ENCODE measurements at regions not wholly inside any gene's neighbourhood (a gene's known extent, or its start where the extent isn't known, plus 50 kb on each side); places are given as distances from the start of the nearest gene placed in this dataset.

DNA sequence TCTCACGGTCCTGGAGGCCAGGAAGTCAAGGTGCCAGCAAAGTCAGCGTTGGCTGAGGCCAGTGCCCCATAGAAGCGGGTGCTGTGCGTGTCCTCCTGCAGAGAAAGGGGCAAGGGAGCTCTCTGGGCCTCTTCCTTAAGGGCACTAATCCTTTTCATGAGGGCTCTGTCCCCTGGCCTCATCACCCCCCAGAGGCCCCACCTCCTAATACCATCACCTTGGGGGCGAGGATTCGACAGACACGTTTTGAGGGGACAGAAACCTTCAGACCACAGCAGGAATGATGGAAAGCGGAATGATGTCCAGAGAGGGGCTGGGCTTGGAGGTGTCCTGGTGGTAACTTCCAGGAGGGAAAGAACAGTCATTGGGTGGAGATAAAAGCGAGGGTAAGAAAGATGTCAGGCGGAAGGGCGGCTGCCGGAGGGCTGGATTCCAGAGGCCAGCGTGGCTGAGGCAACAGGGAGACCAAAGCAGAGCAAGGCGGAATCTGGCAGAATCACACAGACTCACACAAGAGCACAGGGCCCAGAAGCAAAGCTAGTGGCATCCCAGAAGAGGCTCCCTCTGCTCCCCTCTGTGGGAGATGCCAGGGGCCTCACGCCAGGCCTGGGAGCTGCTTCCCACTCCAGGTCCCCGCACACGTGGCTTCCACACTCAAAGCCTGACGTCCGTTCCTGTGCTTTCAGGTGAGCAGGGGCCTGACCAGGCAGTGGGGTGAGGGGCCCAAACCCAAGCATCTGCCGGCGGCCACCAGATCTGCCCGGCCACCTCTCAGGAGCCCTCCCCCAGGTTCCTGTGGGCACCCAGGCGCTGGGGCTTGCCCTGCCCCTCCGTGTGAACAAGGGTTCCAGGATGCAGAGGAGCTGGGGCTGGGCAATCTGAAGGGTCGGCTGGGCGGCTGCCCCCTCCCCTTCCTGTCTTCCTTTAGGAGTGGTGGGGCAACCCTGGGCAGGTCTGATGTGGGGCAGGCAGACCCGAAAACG is 784.5 kb downstream of the BRD1 start:
- POLR2A ChIA-PET (ENCODE audit: unreplicated experiment), result no interaction called here
- H2BK120ac ChIP-seq (ENCODE audit: low read depth, low read length), result no peak overlapping the region
- H3K4me2 ChIP-seq (ENCODE audit: low read depth, low read length), result no peak overlapping the region
- no TSS peak for BruUV-seq (replicated peaks)
- H3K14ac ChIP-seq (replicated peaks; ENCODE audit: low read depth, low read length), result no peak overlapping the region
- H3K9ac ChIP-seq (ENCODE audit: low read depth, low read length), result no peak overlapping the region
- no peak overlapping the region for H2AK9ac ChIP-seq (replicated peaks; ENCODE audit: low read depth, low read length, poor library complexity)
- no peak overlapping the region for H2AFZ ChIP-seq (replicated peaks; ENCODE audit: low read length, poor library complexity)
- no peaks in the 10 kb centered on the region for H3K79me1 ChIP-seq (ENCODE audit: low read depth in 1 of 2, low read length in 2 of 2)
- H3K36me3 ChIP-seq (ENCODE audit: control insufficient read depth, insufficient read depth, low read length), result no peaks in the 10 kb centered on the region
- no peak overlapping the region for H2BK20ac ChIP-seq (ENCODE audit: low read depth, low read length)
- H3K4me3 ChIP-seq (ENCODE audit: insufficient read depth, low read depth, low read length), result no peak overlapping the region
- no peak overlapping the region for H4K5ac ChIP-seq (ENCODE audit: low read depth, low read length)
- dilution Hi-C loops (cut with HindIII; ENCODE audit: low sequenced_read_pairs, unreplicated experiment) (no loop called here), in situ Hi-C loops (cut with MboI; ENCODE audit: low sequenced_read_pairs) (no loop called here), intact Hi-C loops (cut with micrococcal nuclease) (no loop called here)
- H3K4me1 ChIP-seq (ENCODE audit: control insufficient read depth, insufficient read depth, low read length), result no peaks in the 10 kb centered on the region
- no peak overlapping the region for H3K18ac ChIP-seq (ENCODE audit: low read depth, low read length)
- no peak overlapping the region for H4K91ac ChIP-seq (ENCODE audit: insufficient read depth, low read depth, low read length)
- no peak overlapping the region for H3K23ac ChIP-seq (ENCODE audit: low read depth, low read length)
- no peak overlapping the region for H2BK15ac ChIP-seq (ENCODE audit: low read depth, low read length)
- no peak for ATAC-seq (ENCODE audit: low read depth)
- H3K27ac ChIP-seq (ENCODE audit: insufficient read depth, low read length), result no peak overlapping the region
- DNase-seq, result no peak
- 72% methylated on average over 4 of the region's 28 CpGs; no CpG with 5 or more reads in 1 of the 2 experiments for WGBS, 2 experiments (ENCODE audit: extremely low coverage in 2 of 2, insufficient read length in 1 of 2)
- no peak overlapping the region for H3K4ac ChIP-seq (ENCODE audit: low read depth, low read length)
- H2BK5ac ChIP-seq (ENCODE audit: low read depth, low read length, poor library complexity, severe bottlenecking), result no peak overlapping the region
- H3K56ac ChIP-seq (ENCODE audit: extremely low read depth, insufficient read depth, low read length), result no peak overlapping the region
- no peaks in the 10 kb centered on the region for H3K9me1 ChIP-seq (ENCODE audit: insufficient read depth, low read length)
- peaks cover 58% of the 10 kb centered on the region for H3K9me3 ChIP-seq (ENCODE audit: control insufficient read depth, insufficient read depth, low read length)
- no peak overlapping the region for H2AK5ac ChIP-seq (ENCODE audit: low read depth, low read length)
- H4K8ac ChIP-seq (ENCODE audit: low read depth in 2 of 2, low read length in 2 of 2), result no peak overlapping the region
- no peaks in the 10 kb centered on the region for H4K20me1 ChIP-seq (ENCODE audit: insufficient read depth, low read length)
- H3K27me3 ChIP-seq (ENCODE audit: control insufficient read depth, insufficient read depth, low read length), result no peaks in the 10 kb centered on the region
- CTCF ChIA-PET, result no interaction called here
- TF ChIP-seq NFE2L2 (IDR thresholded peaks at IDR 0.05; ENCODE audit: low read depth, low read length) (no peak), CHD1 (IDR thresholded peaks at IDR 0.05; ENCODE audit: low read depth, low read length) (no peak), BHLHE40 (IDR thresholded peaks at IDR 0.05; ENCODE audit: low read depth, low read length) (no peak), USF2 (IDR thresholded peaks at IDR 0.05; ENCODE audit: low read depth, low read length) (no peak), MAZ (IDR thresholded peaks at IDR 0.05; ENCODE audit: borderline replicate concordance, low read depth, low read length) (no peak), CEBPB (IDR thresholded peaks at IDR 0.05; ENCODE audit: low read depth, low read length) (no peak), SMC3 (IDR thresholded peaks at IDR 0.05; ENCODE audit: low read depth, low read length) (no peak), RFX5 (IDR thresholded peaks at IDR 0.05; ENCODE audit: low read depth, low read length) (no peak), POLR2A (IDR thresholded peaks at IDR 0.05; ENCODE audit: low read depth, low read length) (no peak), RCOR1 (IDR thresholded peaks at IDR 0.05; ENCODE audit: insufficient replicate concordance, low read length) (no peak), CTCF (conservative IDR thresholded peaks at IDR 0.05; ENCODE audit: low read depth, low read length) (no peak), RAD21 (IDR thresholded peaks at IDR 0.05; ENCODE audit: low read length) (no peak), MAFK (IDR thresholded peaks at IDR 0.05; ENCODE audit: low read depth, low read length) (no peak), FOS (IDR thresholded peaks at IDR 0.05; ENCODE audit: low read depth, low read length) (no peak)
- TF ChIP-seq, protein P1, sequence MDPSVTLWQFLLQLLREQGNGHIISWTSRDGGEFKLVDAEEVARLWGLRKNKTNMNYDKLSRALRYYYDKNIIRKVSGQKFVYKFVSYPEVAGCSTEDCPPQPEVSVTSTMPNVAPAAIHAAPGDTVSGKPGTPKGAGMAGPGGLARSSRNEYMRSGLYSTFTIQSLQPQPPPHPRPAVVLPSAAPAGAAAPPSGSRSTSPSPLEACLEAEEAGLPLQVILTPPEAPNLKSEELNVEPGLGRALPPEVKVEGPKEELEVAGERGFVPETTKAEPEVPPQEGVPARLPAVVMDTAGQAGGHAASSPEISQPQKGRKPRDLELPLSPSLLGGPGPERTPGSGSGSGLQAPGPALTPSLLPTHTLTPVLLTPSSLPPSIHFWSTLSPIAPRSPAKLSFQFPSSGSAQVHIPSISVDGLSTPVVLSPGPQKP (IDR thresholded peaks at IDR 0.05; ENCODE audit: borderline replicate concordance, low read depth, low read length), result no peak

All from IMR-90 (cell line).